COLO668 (cell line): ENCODE measurements at regions not wholly inside any gene's neighbourhood (a gene's known extent, or its start where the extent isn't known, plus 50 kb on each side); places are given as distances from the start of the nearest gene placed in this dataset.
"Not testable (repeated sequence)": the region's sequence is repeated elsewhere in the genome, so short reads cannot be mapped to it uniquely, and the experiment has no call there.

ENCODE experiments used
- DNase-seq: peaks from one replicate; lab custom pipeline; 2025; ENCODE audit not compliant: unreplicated experiment; lab: John Stamatoyannopoulos, UW

- DNase-seq: no peak
Observed at GRCh38 chr6:147667082-147667481, 158.6 kb downstream of the SAMD5 start.

- DNase-seq: no peak
Observed at GRCh38 chr6:147674099-147674498, 165.6 kb downstream of the SAMD5 start.

- DNase-seq: no peak
Observed at GRCh38 chr6:147674794-147675193, 166.3 kb downstream of the SAMD5 start.

- no peak for DNase-seq
Observed at GRCh38 chr6:147675281-147675680, 166.8 kb downstream of the SAMD5 start.

GRCh38 chr6:147676495-147677199, 168.2 kb downstream of the SAMD5 start:
- DNase-seq: no peak

- DNase-seq: no peak
Observed at GRCh38 chr6:147677647-147678046, 169.2 kb downstream of the SAMD5 start.

GRCh38 chr6:147678253-147678652, 169.8 kb downstream of the SAMD5 start:
- DNase-seq: no peak

GRCh38 chr6:147684906-147685305, 176.4 kb downstream of the SAMD5 start:
- DNase-seq: no peak

- DNase-seq: no peak
Observed at GRCh38 chr6:147689398-147689797, 180.9 kb downstream of the SAMD5 start.

- DNase-seq: no peak
Observed at GRCh38 chr6:147691446-147691845, 183.0 kb downstream of the SAMD5 start.

- DNase-seq: no peak
Observed at GRCh38 chr6:147693181-147693580, 184.7 kb downstream of the SAMD5 start.

- not testable (repeated sequence) for DNase-seq
Observed at GRCh38 chr6:147694556-147694955, 186.1 kb downstream of the SAMD5 start.

GRCh38 chr6:147695819-147696218, 187.3 kb downstream of the SAMD5 start:
- DNase-seq: no peak

GRCh38 chr6:147699140-147699539, 190.7 kb downstream of the SAMD5 start:
- no peak for DNase-seq

GRCh38 chr6:147699637-147700036, 191.1 kb downstream of the SAMD5 start:
- DNase-seq: no peak

GRCh38 chr6:147700436-147701209, 192.1 kb downstream of the SAMD5 start:
- DNase-seq: no peak

GRCh38 chr6:147704691-147705090, 196.2 kb downstream of the SAMD5 start:
- DNase-seq: no peak

GRCh38 chr6:147707524-147707923, 199.0 kb downstream of the SAMD5 start:
- DNase-seq: no peak

- no peak for DNase-seq
Observed at GRCh38 chr6:147708170-147708569, 199.7 kb downstream of the SAMD5 start.

GRCh38 chr6:147709396-147710272, 201.1 kb downstream of the SAMD5 start:
- no peak for DNase-seq

GRCh38 chr6:147710890-147711289, 202.4 kb downstream of the SAMD5 start:
- DNase-seq: no peak

GRCh38 chr6:147711476-147711875, 203.0 kb downstream of the SAMD5 start:
- no peak for DNase-seq
